ENCODE measurements at regions not wholly inside any gene's neighbourhood (a gene's known extent, or its start where the extent isn't known, plus 50 kb on each side); places are given as distances from the start of the nearest gene placed in this dataset.

DNA sequence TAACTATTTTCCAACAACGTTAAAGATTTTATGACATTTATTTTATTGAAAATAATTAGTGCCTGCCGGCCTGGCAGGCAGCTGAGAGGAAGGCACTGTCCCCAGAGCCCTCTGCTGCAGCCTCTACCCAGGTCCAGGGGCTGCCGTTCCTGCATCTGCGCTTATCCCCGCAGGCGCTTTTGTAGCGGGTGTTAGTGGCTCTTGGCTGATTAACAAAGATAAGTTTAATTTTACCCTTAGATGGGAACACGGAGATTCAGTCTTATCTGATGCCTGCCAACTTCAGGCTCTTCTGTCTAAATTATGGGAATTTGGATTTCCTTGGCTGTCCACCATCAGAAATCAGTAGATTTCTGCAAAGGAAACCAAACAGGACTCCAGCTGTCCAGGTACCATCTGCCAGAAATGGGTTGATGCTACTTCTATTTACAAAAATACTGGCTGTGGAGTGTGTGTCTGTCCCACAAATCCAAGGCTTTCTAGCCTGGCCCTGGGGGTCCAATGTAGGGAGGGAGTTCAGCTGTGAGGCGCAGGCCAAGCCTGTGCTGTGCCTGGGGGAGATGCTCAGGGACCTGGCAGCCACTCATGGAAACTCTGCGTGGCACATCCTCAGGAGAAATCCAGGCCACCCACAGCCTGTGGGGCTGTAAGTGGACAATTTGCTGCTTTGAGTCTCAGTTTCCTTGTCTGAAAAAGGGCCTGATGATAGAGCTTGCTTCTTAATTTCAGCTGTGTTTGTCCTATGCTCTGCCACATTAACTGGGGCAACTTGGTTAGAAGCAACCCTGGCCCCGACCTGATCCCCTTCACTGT, 62.0 kb upstream of the IGFBP3 start:
- WGBS, 2 experiments: 93 to 95% methylated on average over 10 to 11 of the region's 11 CpGs
- Histone ChIP-seq H3K9me3 (ENCODE audit: control insufficient read depth, low read length) (no peaks in the 10 kb centered on the region), H3K4me3 (ENCODE audit: insufficient read depth, low read depth, low read length) (no peak overlapping the region)

DNA sequence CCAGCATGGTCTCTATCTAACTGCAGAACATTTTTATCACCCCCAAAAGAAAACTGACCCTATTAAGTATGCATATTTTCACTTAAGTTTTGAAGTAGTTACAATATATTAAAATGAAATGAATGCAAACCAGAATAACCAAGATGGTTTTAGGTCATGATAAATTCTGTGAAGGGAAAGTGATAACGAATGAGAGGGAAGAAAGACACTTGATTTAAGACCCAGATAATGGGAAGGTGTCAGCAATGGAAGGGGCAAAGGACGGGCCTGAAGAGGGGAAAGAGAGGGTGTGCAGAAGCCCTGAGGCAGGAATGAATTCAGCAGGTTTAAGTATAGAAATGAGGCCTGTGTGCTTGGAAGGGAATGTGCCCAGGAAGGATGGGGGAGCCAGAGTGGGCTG, 61.1 kb upstream of the IGFBP3 start:
- 92 to 97% methylated on average over 2 of the region's 2 CpGs for WGBS, 2 experiments
- Histone ChIP-seq H3K36me3 (ENCODE audit: control insufficient read depth, insufficient read depth, low read length) (no peaks in the 10 kb centered on the region), H3K27me3 (ENCODE audit: control insufficient read depth, insufficient read depth, low read length, poor library complexity, severe bottlenecking) (no peaks in the 10 kb centered on the region), H3K4me1 (ENCODE audit: control insufficient read depth, insufficient read depth, low read length) (peaks cover 8% of the 10 kb centered on the region), H3K4me3 (ENCODE audit: insufficient read depth, low read depth, low read length) (no peak overlapping the region), H3K27ac (ENCODE audit: insufficient read depth, low read depth, low read length, poor library complexity, severe bottlenecking) (no peak overlapping the region), H3K9me3 (ENCODE audit: control insufficient read depth, low read length) (no peaks in the 10 kb centered on the region)

More for the DNA sequence above, 62.0 kb upstream of the IGFBP3 start:
- no peaks in the 10 kb centered on the region for H3K27me3 ChIP-seq (ENCODE audit: control insufficient read depth, insufficient read depth, low read length, poor library complexity, severe bottlenecking)
- H3K36me3 ChIP-seq (ENCODE audit: control insufficient read depth, insufficient read depth, low read length): no peaks in the 10 kb centered on the region
- no peak overlapping the region for H3K27ac ChIP-seq (ENCODE audit: insufficient read depth, low read depth, low read length, poor library complexity, severe bottlenecking)
- peaks cover 2% of the 10 kb centered on the region for H3K4me1 ChIP-seq (ENCODE audit: control insufficient read depth, insufficient read depth, low read length)

GRCh38 chr7:45980973-45981372, 59.9 kb upstream of the IGFBP3 start:
- H3K27me3 ChIP-seq (ENCODE audit: control insufficient read depth, insufficient read depth, low read length, poor library complexity, severe bottlenecking): no peaks in the 10 kb centered on the region
- H3K36me3 ChIP-seq (ENCODE audit: control insufficient read depth, insufficient read depth, low read length): no peaks in the 10 kb centered on the region
- no peak overlapping the region for H3K4me3 ChIP-seq (ENCODE audit: insufficient read depth, low read depth, low read length)
- no peaks in the 10 kb centered on the region for H3K9me3 ChIP-seq (ENCODE audit: control insufficient read depth, low read length)
- 94% methylated on average over 6 of the region's 6 CpGs for WGBS, 2 experiments
- peaks cover 8% of the 10 kb centered on the region for H3K4me1 ChIP-seq (ENCODE audit: control insufficient read depth, insufficient read depth, low read length)
- no peak overlapping the region for H3K27ac ChIP-seq (ENCODE audit: insufficient read depth, low read depth, low read length, poor library complexity, severe bottlenecking)

DNA sequence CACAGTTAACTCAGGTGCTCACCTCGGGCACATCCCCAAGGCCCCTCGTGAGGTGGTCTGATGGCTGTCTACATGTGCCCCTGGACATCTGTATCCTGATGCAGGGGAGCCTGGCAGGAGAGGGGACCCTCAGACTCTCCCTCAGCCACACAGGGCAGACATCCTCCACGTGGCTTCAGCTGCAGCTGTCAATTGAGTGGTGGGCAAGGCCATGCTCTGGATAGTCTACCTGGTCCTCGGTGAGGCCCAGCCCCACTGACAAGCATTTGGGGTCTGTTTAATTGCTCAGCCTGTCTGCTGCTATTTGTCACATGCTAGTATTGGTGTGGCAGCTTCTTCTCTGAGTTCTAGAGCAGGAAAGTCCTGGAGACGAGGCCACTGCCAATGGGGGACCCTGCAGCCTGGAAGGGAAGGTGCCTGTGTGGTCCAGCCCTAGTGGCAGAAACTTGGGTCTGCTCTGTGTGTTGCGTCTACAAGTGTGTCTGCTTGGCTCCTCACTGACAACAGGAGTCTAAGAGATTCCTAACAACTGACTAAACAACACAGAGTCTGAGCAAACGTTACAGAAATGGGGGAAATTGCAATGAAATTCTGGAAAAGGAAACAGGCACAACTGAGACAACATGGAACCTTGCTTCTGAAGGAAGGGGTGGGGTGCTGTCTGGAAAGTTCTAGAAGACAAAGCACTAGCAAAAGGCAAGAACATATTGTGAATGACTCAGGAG, 59.3 kb upstream of the IGFBP3 start:
- no peaks in the 10 kb centered on the region for H3K9me3 ChIP-seq (ENCODE audit: control insufficient read depth, low read length)
- no peak overlapping the region for H3K27ac ChIP-seq (ENCODE audit: insufficient read depth, low read depth, low read length, poor library complexity, severe bottlenecking)
- 92 to 94% methylated on average over 7 of the region's 7 CpGs for WGBS, 2 experiments
- H3K4me3 ChIP-seq (ENCODE audit: insufficient read depth, low read depth, low read length): no peak overlapping the region
- no peaks in the 10 kb centered on the region for H3K36me3 ChIP-seq (ENCODE audit: control insufficient read depth, insufficient read depth, low read length)
- H3K4me1 ChIP-seq (ENCODE audit: control insufficient read depth, insufficient read depth, low read length): peaks cover 8% of the 10 kb centered on the region
- H3K27me3 ChIP-seq (ENCODE audit: control insufficient read depth, insufficient read depth, low read length, poor library complexity, severe bottlenecking): no peaks in the 10 kb centered on the region

DNA sequence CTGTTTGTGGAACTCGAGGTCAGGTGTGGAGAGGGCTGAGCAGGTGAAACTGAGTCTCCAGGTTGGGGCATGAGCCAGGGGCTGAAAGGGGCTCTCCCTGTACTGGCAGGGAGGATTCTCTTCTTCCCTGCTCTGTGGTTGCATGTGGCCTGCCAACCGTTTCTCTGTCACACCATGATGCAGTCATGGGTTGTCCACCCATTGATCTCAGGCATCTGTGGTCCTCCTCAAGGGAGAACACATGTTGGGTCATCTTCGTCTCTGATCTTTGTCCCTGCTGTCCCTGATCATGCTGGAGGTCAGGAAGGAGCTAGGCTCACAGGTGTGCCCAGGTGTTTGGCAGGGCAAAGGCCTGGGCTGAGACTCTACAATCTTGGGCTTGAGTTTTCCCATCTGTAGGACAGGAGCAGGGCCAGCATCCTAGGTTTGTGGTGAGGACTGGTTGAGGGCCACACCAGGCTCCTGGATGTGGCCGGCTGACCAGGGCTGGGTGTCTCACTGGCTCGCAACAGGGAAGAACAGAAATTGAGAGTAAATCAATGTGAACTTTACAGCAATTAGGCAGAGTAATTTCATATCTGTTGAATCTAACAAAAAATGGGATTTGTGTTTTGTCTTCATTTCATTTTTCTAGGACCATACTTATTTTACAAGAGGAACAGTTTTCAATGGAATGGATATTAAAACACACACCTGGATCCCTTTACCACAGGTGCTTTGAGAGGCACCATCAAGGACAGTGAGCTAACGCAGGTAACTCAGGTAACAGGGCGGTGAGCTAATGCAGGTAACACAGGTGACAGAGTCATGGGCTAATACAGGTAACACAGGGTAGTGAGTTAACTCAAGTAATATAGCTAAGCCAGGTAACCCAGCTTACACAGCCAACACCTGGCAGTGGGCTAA, 58.5 kb upstream of the IGFBP3 start:
- H3K27ac ChIP-seq (ENCODE audit: insufficient read depth, low read depth, low read length, poor library complexity, severe bottlenecking): no peak overlapping the region
- whole genome bisulfite sequencing, 2 experiments: 89 to 90% methylated on average over 7 of the region's 7 CpGs

GRCh38 chr7:45978731-45979211, 57.7 kb upstream of the IGFBP3 start:
- 78 to 79% methylated on average over 2 of the region's 2 CpGs for WGBS, 2 experiments
- H3K27ac ChIP-seq (ENCODE audit: insufficient read depth, low read depth, low read length, poor library complexity, severe bottlenecking): no peak overlapping the region
- H3K27me3 ChIP-seq (ENCODE audit: control insufficient read depth, insufficient read depth, low read length, poor library complexity, severe bottlenecking): no peaks in the 10 kb centered on the region
- no peaks in the 10 kb centered on the region for H3K36me3 ChIP-seq (ENCODE audit: control insufficient read depth, insufficient read depth, low read length)
- H3K4me3 ChIP-seq (ENCODE audit: insufficient read depth, low read depth, low read length): no peak overlapping the region
- no peaks in the 10 kb centered on the region for H3K9me3 ChIP-seq (ENCODE audit: control insufficient read depth, low read length)
- H3K4me1 ChIP-seq (ENCODE audit: control insufficient read depth, insufficient read depth, low read length): peaks cover 8% of the 10 kb centered on the region

More for the DNA sequence above, 58.5 kb upstream of the IGFBP3 start:
- H3K9me3 ChIP-seq (ENCODE audit: control insufficient read depth, low read length): no peaks in the 10 kb centered on the region
- peaks cover 8% of the 10 kb centered on the region for H3K4me1 ChIP-seq (ENCODE audit: control insufficient read depth, insufficient read depth, low read length)
- H3K4me3 ChIP-seq (ENCODE audit: insufficient read depth, low read depth, low read length): no peak overlapping the region
- no peaks in the 10 kb centered on the region for H3K27me3 ChIP-seq (ENCODE audit: control insufficient read depth, insufficient read depth, low read length, poor library complexity, severe bottlenecking)
- no peaks in the 10 kb centered on the region for H3K36me3 ChIP-seq (ENCODE audit: control insufficient read depth, insufficient read depth, low read length)

DNA sequence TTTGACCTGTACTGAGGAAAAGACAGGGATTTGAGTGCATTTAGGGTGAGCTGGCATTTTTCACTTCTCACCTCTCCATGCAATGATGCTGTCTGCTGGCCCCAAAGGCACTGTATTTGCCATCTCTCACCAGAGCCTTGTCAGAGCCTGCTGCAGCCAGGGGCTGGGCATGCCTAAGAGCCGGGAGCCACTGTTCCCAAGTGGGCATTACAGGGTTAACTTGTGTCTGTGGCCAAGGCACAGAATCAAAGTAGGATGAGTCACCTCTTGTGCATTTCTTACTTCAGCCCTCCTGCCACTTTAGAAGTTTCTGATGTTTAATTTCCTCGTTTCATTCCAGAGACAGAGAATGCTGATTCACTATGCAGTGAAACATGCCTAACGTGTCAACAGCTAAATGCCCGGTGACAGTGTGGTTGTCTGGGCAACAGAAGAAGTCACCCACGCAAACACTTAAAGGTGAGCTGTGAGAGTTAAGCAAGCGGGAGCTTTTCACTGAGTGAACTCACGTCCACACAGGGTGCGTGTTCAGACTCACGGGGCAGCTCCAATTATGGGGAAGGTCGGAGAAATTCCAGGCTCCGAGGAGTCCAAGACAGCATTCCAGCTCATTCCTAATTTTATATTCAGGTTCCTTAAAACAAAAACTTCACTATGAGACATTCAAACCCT, 57.1 kb upstream of the IGFBP3 start:
- H3K9me3 ChIP-seq (ENCODE audit: control insufficient read depth, low read length): no peaks in the 10 kb centered on the region
- 44 to 56% methylated on average over 11 of the region's 11 CpGs for WGBS, 2 experiments
- H3K4me1 ChIP-seq (ENCODE audit: control insufficient read depth, insufficient read depth, low read length): peaks cover 8% of the 10 kb centered on the region
- peak overlapping the region; percentile 18 for H3K27ac ChIP-seq (ENCODE audit: insufficient read depth, low read depth, low read length, poor library complexity, severe bottlenecking)
- no peak overlapping the region for H3K4me3 ChIP-seq (ENCODE audit: insufficient read depth, low read depth, low read length)
- H3K27me3 ChIP-seq (ENCODE audit: control insufficient read depth, insufficient read depth, low read length, poor library complexity, severe bottlenecking): no peaks in the 10 kb centered on the region
- H3K36me3 ChIP-seq (ENCODE audit: control insufficient read depth, insufficient read depth, low read length): no peaks in the 10 kb centered on the region

DNA sequence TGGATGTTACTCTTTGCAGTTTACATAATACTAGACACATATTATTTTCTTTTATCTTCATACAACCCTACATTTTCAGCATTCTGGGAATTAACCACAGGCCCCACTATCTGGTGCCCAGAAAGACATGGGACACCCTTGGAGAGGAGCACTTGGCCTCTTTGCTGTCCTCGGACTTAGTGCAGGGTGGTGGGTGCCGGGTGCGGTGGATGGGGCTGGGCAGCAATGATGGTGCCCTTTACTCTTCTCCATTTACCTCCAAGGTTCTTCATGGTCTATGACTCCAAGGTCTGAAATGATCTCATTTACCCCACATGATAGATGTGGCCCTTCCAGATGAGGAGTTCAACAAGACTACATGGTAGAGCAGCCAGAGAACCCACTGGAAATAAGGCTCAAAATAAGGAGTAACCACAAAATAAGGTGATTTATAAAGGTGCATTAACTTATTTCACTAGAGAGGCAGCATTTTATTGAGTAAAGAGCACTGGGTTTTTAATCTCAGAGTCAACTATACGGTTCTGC, 56.2 kb upstream of the IGFBP3 start:
- WGBS, 2 experiments: 95 to 98% methylated on average over 4 of the region's 4 CpGs
- Histone ChIP-seq H3K36me3 (ENCODE audit: control insufficient read depth, insufficient read depth, low read length) (no peaks in the 10 kb centered on the region), H3K4me3 (ENCODE audit: insufficient read depth, low read depth, low read length) (no peak overlapping the region), H3K27ac (ENCODE audit: insufficient read depth, low read depth, low read length, poor library complexity, severe bottlenecking) (no peak overlapping the region), H3K9me3 (ENCODE audit: control insufficient read depth, low read length) (no peaks in the 10 kb centered on the region), H3K27me3 (ENCODE audit: control insufficient read depth, insufficient read depth, low read length, poor library complexity, severe bottlenecking) (no peaks in the 10 kb centered on the region), H3K4me1 (ENCODE audit: control insufficient read depth, insufficient read depth, low read length) (peaks cover 8% of the 10 kb centered on the region)

- no peaks in the 10 kb centered on the region for H3K27me3 ChIP-seq (ENCODE audit: control insufficient read depth, insufficient read depth, low read length, poor library complexity, severe bottlenecking)
- WGBS, 2 experiments: 93 to 96% methylated on average over 3 of the region's 3 CpGs
- no peak overlapping the region for H3K27ac ChIP-seq (ENCODE audit: insufficient read depth, low read depth, low read length, poor library complexity, severe bottlenecking)
- H3K36me3 ChIP-seq (ENCODE audit: control insufficient read depth, insufficient read depth, low read length): no peaks in the 10 kb centered on the region
- H3K9me3 ChIP-seq (ENCODE audit: control insufficient read depth, low read length): no peaks in the 10 kb centered on the region
- peaks cover 8% of the 10 kb centered on the region for H3K4me1 ChIP-seq (ENCODE audit: control insufficient read depth, insufficient read depth, low read length)
- H3K4me3 ChIP-seq (ENCODE audit: insufficient read depth, low read depth, low read length): no peak overlapping the region
Observed at GRCh38 chr7:45976485-45976856, 55.4 kb upstream of the IGFBP3 start.
